Right ventricle myocardium inferior (tissue), 1 donor: ENCODE measurements at regions not wholly inside any gene's neighbourhood (a gene's known extent, or its start where the extent isn't known, plus 50 kb on each side); places are given as distances from the start of the nearest gene placed in this dataset.

Experiments used
- ATAC-seq: fragments of 200-7000 bp; cut with Tn5 transposase; one replicate; pipeline ENCODE4 v1.9.1; 2020; ENCODE audit warnings: mild to moderate bottlenecking, moderate library complexity
- DNase-seq: peaks from one replicate; pipeline ENCODE4 v3.0.0; 2021; ENCODE audit errors: missing footprints
- intact Hi-C: fragments of 100-400 bp; cut with DNase I; formaldehyde crosslinking; loops from one replicate; pipeline ENCODE4 v1.11.0; 2022
- donor health status: DM: no; HTN: yes; CAD: no; lungs with severe emphysema.

DNA sequence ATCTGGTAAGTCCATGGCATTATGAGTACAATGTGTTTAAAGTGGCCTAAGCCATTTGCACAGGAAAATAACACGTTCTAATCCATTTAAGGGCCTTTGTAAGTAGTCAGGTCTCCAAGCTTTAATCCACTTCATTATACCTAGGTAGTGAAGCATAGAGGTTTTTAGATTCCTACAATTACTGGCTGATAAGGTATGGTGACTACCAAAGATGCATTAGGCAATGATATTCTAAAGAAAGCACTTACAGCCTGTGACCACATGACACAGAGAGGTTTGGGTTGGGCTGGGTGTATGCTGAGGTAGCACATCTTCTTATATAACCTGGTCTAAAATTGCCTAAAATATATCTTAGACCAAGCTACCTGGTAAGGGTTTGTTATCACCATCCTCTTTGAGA lies 504.4 kb downstream of the TFAP2B start:
- no peak for ATAC-seq
- intact Hi-C loops, result no loop called here
- DNase-seq, result no peak

GRCh38 chr6:51330971-51331370 lies 512.3 kb downstream of the TFAP2B start:
- intact Hi-C loops, result no loop called here
- DNase-seq, result no peak
- ATAC-seq, result no peak

DNA sequence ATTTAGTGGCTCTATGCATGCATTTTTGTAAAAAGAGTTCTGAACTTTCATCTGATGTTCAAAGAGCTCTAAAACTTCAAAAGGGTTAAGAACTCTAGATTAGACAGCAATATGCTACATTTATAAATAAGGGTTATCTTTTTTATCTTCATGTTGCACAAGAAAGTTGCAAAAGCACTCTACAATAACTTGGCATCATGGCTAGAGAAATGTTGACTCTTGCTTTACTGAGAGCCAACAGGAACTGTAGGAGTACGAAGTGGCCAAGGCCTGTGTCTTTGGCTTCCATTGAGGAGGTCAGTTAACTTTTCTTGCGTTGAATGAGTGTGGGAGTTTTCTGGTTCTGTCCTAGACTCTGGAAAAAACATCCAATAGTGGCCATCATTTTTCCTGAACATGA lies 516.9 kb downstream of the TFAP2B start:
- ATAC-seq, result no peak
- DNase-seq, result no peak
- intact Hi-C loops, result no loop called here

DNA sequence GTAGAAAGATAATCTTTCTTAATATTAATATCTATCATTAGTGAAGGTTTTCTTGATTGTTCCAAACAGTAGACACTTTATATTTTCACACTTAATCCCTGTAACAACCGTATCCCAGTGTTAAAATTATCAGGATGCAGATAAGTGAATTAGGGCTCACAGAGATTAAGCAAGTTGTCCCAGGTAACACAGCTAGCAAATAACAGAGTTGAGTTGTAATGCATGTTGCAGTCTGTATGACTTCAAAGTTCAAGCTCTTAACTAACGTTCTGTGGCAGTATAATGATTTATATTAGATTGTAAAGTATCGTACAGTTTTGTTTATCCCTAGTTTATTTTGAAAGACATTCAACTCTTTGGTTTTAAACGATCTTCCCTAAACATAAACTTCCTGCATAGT lies 517.5 kb downstream of the TFAP2B start:
- ATAC-seq (no peak), DNase-seq (no peak)
- intact Hi-C loops, result no loop called here

DNA sequence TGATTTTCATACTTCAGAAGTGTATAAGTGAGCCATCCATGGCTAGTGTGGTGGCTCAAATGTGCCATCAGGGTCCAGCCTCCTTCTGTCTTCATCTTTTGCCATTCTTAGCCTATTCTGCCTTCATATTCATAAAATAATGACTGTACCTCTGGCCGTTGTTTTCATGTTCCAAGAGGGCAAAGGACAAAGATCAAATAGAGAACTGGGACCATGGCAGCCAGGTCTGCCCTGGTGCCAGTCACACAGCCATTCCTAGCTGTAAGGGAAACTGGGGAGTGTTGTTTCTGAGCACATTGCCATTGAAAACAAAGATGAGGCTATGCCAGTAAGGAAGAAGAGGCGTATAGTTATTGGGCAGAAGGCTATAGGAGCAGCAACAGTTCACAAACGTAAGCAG lies 518.6 kb downstream of the TFAP2B start:
- intact Hi-C loops, result no loop called here
- ATAC-seq (no peak), DNase-seq (no peak)

- ATAC-seq (no peak), DNase-seq (no peak)
- intact Hi-C loops, result no loop called here
Observed at GRCh38 chr6:51339108-51339507, 520.4 kb downstream of the TFAP2B start.

- DNase-seq, result no peak
- intact Hi-C loops, result no loop called here
- ATAC-seq, result no peak
Observed at GRCh38 chr6:51339728-51340127, 521.1 kb downstream of the TFAP2B start.

DNA sequence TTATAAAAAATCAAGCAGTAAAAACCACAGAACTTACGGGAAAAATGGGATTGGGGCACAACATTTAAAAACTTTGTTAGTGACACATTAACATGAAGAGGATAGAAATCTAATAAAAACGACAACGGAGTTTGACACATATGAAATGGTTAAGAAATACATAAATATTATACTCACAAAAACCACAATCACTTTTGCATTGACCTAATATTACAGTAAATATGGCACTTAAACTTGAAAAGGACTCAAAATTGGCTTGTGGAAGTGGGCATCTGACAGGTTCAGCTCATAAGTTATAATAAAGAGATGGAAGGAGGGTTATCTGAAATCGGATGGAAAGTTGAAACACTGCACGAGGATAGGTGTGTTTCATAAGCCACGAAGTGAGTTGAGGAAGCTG lies 523.7 kb downstream of the TFAP2B start:
- intact Hi-C loops, result no loop called here
- DNase-seq (no peak), ATAC-seq (no peak)

GRCh38 chr6:51349857-51350256 lies 531.2 kb downstream of the TFAP2B start:
- intact Hi-C loops, result no loop called here
- DNase-seq, result no peak

DNA sequence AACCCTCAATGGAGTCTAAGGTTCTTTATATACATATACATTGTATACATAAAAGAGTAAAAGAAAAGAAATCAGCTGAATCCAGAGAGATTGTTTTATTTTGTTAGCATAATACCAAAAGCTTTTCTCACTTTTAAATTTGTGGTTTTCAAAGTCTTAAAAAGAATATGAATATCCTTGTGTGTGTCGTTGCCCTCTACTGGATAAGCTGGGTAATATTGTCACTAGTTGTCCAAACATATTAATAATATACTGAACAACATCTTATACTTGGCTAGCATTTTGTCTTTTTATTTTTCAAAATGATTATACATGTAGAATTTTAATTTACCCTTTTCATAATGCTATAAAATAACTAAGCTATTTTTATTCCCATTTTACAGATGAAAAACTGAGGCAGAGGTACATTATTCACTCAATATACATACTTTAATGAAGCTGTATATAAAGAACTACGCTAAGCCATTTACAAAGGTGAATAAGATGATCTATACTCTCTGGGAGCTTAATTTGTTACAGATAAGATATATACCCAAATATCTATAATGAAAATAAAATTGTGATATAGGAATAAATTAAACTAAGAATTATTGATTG lies 531.7 kb downstream of the TFAP2B start:
- DNase-seq, result no peak
- ATAC-seq, result no peak
- intact Hi-C loops, result no loop called here

More at GRCh38 chr6:51349857-51350256, 531.2 kb downstream of the TFAP2B start:
- ATAC-seq, result no peak

GRCh38 chr6:51352506-51353029 lies 533.9 kb downstream of the TFAP2B start:
- DNase-seq, result no peak
- intact Hi-C loops, result no loop called here
- ATAC-seq, result no peak

GRCh38 chr6:51360287-51360686 lies 541.6 kb downstream of the TFAP2B start:
- intact Hi-C loops, result no loop called here
- ATAC-seq (no peak), DNase-seq (no peak)

DNA sequence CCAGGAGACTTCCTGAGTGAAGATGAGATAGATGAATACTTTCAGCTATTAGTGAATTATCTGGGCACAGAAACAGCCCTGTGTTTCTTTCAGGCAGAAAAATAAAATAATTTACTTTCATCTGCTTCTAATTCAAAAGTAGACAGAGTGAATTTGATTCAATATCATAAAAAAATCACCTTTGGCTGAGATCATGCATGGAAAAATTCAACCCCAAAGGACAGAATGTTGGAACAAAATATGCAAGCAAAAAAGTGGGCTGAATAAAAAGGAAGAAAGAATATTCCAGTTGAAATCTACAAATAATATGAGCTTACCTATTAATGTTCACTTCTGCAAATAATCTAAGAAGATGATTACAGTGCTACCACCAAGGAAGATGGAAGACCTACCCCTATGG lies 546.9 kb downstream of the TFAP2B start:
- ATAC-seq (no peak), DNase-seq (no peak)
- intact Hi-C loops, result no loop called here

DNA sequence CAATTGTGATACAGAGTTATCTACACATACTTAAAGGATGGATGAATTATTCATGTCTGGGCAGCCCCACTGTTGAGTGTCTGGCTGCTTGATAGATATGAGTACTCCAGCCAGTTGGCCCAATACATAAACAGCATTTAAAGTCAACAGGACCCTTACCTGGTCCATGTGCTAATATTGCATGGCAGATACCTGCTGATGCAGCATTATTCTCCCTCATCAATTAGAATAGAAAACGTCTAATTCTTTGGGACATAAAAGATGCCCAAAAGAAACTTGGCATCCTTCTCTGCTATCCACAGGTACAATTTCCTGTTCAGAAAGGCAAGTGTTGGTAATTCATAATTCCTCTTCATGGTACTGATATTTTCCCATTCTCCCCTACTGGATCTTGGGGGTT lies 550.8 kb downstream of the TFAP2B start:
- ATAC-seq, result no peak
- DNase-seq, result no peak
- intact Hi-C loops, result no loop called here

DNA sequence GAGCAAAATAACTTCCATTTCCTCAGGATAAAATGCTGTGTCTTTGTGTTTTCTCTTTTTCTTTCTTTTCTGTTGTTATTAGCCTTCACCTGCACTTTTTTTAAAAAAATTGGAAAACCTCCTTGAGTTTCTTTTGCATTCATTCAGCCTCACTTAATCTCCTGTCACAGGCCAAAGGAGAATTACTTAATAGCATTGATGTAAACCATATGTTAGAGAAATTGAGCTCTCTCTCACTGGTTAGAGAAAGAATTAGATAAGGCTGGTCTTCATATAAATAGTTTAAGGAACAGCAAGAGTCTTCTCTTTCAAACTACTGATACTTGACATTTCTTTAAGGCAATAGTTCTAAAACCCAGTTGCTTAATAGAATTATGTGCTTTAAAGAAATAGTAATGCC lies 564.2 kb downstream of the TFAP2B start:
- no peak for ATAC-seq

GRCh38 chr6:51384736-51385135 lies 566.1 kb downstream of the TFAP2B start:
- ATAC-seq, result no peak
- intact Hi-C loops, result no loop called here
- DNase-seq, result no peak

More for the DNA sequence above, 564.2 kb downstream of the TFAP2B start:
- intact Hi-C loops, result no loop called here
- DNase-seq, result no peak

- DNase-seq, result no peak
- intact Hi-C loops, result no loop called here
- ATAC-seq, result no peak
Observed at GRCh38 chr6:51386347-51386836, 567.7 kb downstream of the TFAP2B start.

DNA sequence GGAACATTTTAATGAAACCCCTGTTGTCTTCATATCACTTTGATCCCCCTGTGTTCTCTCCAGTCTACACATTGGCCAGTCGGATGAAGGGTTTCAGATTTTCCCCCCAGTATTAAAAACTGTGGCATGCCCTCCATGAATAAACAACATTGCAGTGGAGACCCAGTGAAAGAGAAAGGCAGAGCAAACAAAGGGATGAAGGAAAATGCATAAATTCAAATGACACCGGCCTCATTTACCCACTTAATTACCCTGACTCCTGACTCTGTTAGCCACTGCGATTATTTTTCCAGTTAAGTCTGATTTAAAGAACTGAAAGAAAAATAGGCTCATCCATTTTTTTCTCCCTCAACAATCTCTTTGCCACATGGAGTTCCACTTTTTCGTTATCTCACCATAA lies 569.2 kb downstream of the TFAP2B start:
- ATAC-seq (no peak), DNase-seq (no peak)
- intact Hi-C loops, result no loop called here

GRCh38 chr6:51394061-51394460 lies 575.4 kb downstream of the TFAP2B start:
- no peak for DNase-seq
- intact Hi-C loops, result no loop called here
- ATAC-seq, result no peak

DNA sequence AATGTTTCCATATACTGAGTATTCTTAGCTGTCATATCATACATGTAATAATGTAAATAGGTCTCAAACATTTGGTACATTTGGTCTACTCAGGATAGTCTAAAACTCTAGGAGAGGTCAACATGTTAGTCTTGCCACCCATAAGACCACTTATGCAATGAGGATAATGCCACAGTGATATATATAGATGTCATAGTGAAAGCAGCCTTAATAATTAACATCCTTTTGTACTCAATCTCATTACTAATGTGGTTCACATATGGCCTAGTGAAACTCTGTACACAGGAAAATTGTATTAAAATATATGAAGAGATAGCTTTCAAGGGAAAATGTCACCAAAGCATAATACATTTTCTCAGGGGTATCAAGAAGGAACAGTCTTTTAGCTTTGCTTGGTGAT lies 577.9 kb downstream of the TFAP2B start:
- DNase-seq (no peak), ATAC-seq (no peak)
- intact Hi-C loops, result no loop called here

GRCh38 chr6:51398064-51398705 lies 579.5 kb downstream of the TFAP2B start:
- no peak for ATAC-seq
- DNase-seq, result no peak
- intact Hi-C loops, result no loop called here
